ENCODE measurements at regions not wholly inside any gene's neighbourhood (a gene's known extent, or its start where the extent isn't known, plus 50 kb on each side); places are given as distances from the start of the nearest gene placed in this dataset.

DNA sequence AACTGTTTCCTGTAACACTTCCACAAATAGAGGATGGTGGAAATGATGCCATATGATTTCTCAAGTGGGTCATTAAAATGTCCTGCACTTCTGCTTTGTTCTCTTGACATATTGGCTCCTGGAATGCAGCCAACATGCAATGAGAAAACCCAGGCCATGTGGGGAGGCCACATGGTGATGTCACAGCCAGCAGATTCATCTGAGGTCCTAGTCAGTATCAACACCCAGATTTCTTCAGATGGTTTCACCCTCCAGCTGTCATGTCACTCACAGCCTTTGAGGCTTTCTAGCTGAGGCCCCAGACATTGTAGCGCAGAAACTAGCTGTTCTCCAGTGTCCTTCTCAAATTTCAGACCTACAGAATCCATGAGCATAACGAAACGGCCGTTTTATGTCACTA is 102.3 kb upstream of the NUPR2 start:
- H3K27me3 ChIP-seq (replicated peaks; ENCODE audit: insufficient read depth, low read length), result no peaks in the 10 kb centered on the region
- no peak overlapping the region for H3K27ac ChIP-seq (ENCODE audit: low read length)
- no peak overlapping the region for H3K4me2 ChIP-seq (ENCODE audit: low read depth, low read length)
- no peak overlapping the region for H2AFZ ChIP-seq (ENCODE audit: low read length)
- H3K4me3 ChIP-seq (ENCODE audit: low read length), result no peak overlapping the region
- no peaks in the 10 kb centered on the region for H3K79me2 ChIP-seq (ENCODE audit: low read length)
- DNase-seq, result no peak
- H4K20me1 ChIP-seq (ENCODE audit: insufficient read depth, low read length), result no peaks in the 10 kb centered on the region
- H3F3A ChIP-seq (ENCODE audit: insufficient read depth, low read length), result no peaks in the 10 kb centered on the region
- H3K9me3 ChIP-seq (replicated peaks; ENCODE audit: insufficient read depth, low read length), result no peaks in the 10 kb centered on the region
- TF ChIP-seq EZH2phosphoT487 (IDR thresholded peaks at IDR 0.05; ENCODE audit: low read length), result no peak
- TF ChIP-seq, protein P1, sequence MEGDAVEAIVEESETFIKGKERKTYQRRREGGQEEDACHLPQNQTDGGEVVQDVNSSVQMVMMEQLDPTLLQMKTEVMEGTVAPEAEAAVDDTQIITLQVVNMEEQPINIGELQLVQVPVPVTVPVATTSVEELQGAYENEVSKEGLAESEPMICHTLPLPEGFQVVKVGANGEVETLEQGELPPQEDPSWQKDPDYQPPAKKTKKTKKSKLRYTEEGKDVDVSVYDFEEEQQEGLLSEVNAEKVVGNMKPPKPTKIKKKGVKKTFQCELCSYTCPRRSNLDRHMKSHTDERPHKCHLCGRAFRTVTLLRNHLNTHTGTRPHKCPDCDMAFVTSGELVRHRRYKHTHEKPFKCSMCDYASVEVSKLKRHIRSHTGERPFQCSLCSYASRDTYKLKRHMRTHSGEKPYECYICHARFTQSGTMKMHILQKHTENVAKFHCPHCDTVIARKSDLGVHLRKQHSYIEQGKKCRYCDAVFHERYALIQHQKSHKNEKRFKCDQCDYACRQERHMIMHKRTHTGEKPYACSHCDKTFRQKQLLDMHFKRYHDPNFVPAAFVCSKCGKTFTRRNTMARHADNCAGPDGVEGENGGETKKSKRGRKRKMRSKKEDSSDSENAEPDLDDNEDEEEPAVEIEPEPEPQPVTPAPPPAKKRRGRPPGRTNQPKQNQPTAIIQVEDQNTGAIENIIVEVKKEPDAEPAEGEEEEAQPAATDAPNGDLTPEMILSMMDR (IDR thresholded peaks at IDR 0.05; ENCODE audit: low read length), result no peak
- TF ChIP-seq EZH2 (optimal IDR thresholded peaks at IDR 0.05; ENCODE audit: low read depth, low read length), result no peak
- H3K4me1 ChIP-seq (ENCODE audit: low read length), result no peaks in the 10 kb centered on the region
- H3K9ac ChIP-seq (ENCODE audit: low read length), result no peak overlapping the region
- H3K9me2 ChIP-seq (replicated peaks; ENCODE audit: insufficient read depth, low read length), result no peaks in the 10 kb centered on the region
- no peaks in the 10 kb centered on the region for H3K36me3 ChIP-seq (replicated peaks; ENCODE audit: insufficient read depth, low read length)

DNA sequence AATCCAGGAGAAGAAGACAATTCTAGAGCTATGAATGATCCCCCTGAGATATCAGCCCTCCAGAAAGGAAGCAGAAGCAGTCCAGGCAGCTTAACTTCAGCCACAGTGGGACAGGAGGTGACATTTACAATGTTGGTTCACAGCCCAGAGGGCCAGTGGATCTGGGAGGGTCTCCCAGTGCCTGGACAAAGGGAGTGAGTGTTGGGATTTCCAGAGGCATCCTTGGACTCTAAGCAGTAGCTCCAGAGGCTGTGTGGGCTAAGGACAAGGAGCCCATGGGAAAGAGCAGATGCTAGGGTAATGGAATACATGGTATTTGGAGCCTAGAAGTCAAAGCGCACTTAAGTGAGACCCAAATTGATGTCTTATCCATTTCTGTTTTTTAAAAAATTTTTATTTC is 97.4 kb upstream of the NUPR2 start:
- Histone ChIP-seq H3K9me3 (replicated peaks; ENCODE audit: insufficient read depth, low read length) (no peaks in the 10 kb centered on the region), H3K4me1 (ENCODE audit: low read length) (no peaks in the 10 kb centered on the region), H3F3A (ENCODE audit: insufficient read depth, low read length) (no peaks in the 10 kb centered on the region), H3K4me3 (ENCODE audit: low read length) (no peak overlapping the region), H4K20me1 (ENCODE audit: insufficient read depth, low read length) (no peaks in the 10 kb centered on the region), H3K4me2 (ENCODE audit: low read depth, low read length) (no peak overlapping the region), H3K27me3 (replicated peaks; ENCODE audit: insufficient read depth, low read length) (no peaks in the 10 kb centered on the region), H3K9me2 (replicated peaks; ENCODE audit: insufficient read depth, low read length) (no peaks in the 10 kb centered on the region), H3K36me3 (replicated peaks; ENCODE audit: insufficient read depth, low read length) (no peaks in the 10 kb centered on the region), H3K27ac (ENCODE audit: low read length) (no peak overlapping the region), H3K9ac (ENCODE audit: low read length) (no peak overlapping the region), H2AFZ (ENCODE audit: low read length) (no peak overlapping the region), H3K79me2 (ENCODE audit: low read length) (no peaks in the 10 kb centered on the region)
- no peak for DNase-seq
- TF ChIP-seq EZH2 (optimal IDR thresholded peaks at IDR 0.05; ENCODE audit: low read depth, low read length), result no peak
- TF ChIP-seq, protein P1 (IDR thresholded peaks at IDR 0.05; ENCODE audit: low read length), result no peak
- no peak for TF ChIP-seq EZH2phosphoT487 (IDR thresholded peaks at IDR 0.05; ENCODE audit: low read length)

DNA sequence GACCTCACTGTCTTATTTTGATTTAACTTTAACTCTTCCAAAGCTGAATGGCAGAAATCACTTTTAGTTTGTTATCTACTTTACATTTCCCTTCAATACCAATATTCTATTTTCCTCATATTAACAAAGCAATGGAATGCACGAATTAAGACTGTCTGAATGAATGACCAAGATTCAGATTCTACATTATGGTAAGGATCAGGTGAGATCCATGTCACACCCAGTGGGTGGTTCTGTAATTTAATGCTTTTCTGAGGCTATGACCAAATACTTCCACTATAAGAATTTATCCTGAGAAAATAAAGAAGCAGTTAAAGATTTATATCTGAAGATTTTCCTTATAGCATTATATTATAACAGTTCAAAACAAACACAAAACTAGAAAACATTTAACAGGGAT is 90.2 kb upstream of the NUPR2 start:
- Histone ChIP-seq H3K9me3 (replicated peaks; ENCODE audit: insufficient read depth, low read length) (no peaks in the 10 kb centered on the region), H3K36me3 (replicated peaks; ENCODE audit: insufficient read depth, low read length) (no peaks in the 10 kb centered on the region)

More for the DNA sequence above, 90.2 kb upstream of the NUPR2 start:
- H3K27ac ChIP-seq (ENCODE audit: low read length), result no peak overlapping the region
- no peaks in the 10 kb centered on the region for H4K20me1 ChIP-seq (ENCODE audit: insufficient read depth, low read length)
- no peak overlapping the region for H3K9ac ChIP-seq (ENCODE audit: low read length)
- H3K9me2 ChIP-seq (replicated peaks; ENCODE audit: insufficient read depth, low read length), result no peaks in the 10 kb centered on the region
- H3K27me3 ChIP-seq (replicated peaks; ENCODE audit: insufficient read depth, low read length), result no peaks in the 10 kb centered on the region
- DNase-seq, result no peak
- no peaks in the 10 kb centered on the region for H3F3A ChIP-seq (ENCODE audit: insufficient read depth, low read length)
- no peak overlapping the region for H2AFZ ChIP-seq (ENCODE audit: low read length)
- H3K4me3 ChIP-seq (ENCODE audit: low read length), result no peak overlapping the region
- H3K79me2 ChIP-seq (ENCODE audit: low read length), result no peaks in the 10 kb centered on the region
- no peak overlapping the region for H3K4me2 ChIP-seq (ENCODE audit: low read depth, low read length)
- H3K4me1 ChIP-seq (ENCODE audit: low read length), result no peaks in the 10 kb centered on the region
- no peak for TF ChIP-seq EZH2phosphoT487 (IDR thresholded peaks at IDR 0.05; ENCODE audit: low read length)
- TF ChIP-seq EZH2 (optimal IDR thresholded peaks at IDR 0.05; ENCODE audit: low read depth, low read length), result no peak
- TF ChIP-seq, protein P1 (IDR thresholded peaks at IDR 0.05; ENCODE audit: low read length), result no peak

Measured in MM.1S (cell line).